MM.1S (cell line): ENCODE measurements at regions not wholly inside any gene's neighbourhood (a gene's known extent, or its start where the extent isn't known, plus 50 kb on each side); places are given as distances from the start of the nearest gene placed in this dataset.

Experiments used
- CTCF ChIP-seq: fragments of 300-600 bp; sonication (generic); IDR thresholded peaks from 2 replicates; pipeline ENCODE4 v1.5.1; 2016; ENCODE audit warnings: antibody characterized with exemption, low read length, mixed read lengths
- EZH2 ChIP-seq: fragments of 300-600 bp; sonication (generic); optimal IDR thresholded peaks from 2 replicates; pipeline ENCODE3; 2017; ENCODE audit warnings: low read depth, mild to moderate bottlenecking, antibody characterized with exemption, low read length, mixed read lengths

- no peak for TF ChIP-seq CTCF
- no peak for TF ChIP-seq EZH2
Observed at GRCh38 chr4:18582841-18583240, 561.3 kb upstream of the LCORL start.
